Activated gamma-delta T cell (primary cell): ENCODE measurements at regions not wholly inside any gene's neighbourhood (a gene's known extent, or its start where the extent isn't known, plus 50 kb on each side); places are given as distances from the start of the nearest gene placed in this dataset.
"Not testable (repeated sequence)": the region's sequence is repeated elsewhere in the genome, so short reads cannot be mapped to it uniquely, and the experiment has no call there.

Experiments
- DNase-seq: peaks from one replicate; lab custom pipeline; 2025; lab: John Stamatoyannopoulos, UW

DNA sequence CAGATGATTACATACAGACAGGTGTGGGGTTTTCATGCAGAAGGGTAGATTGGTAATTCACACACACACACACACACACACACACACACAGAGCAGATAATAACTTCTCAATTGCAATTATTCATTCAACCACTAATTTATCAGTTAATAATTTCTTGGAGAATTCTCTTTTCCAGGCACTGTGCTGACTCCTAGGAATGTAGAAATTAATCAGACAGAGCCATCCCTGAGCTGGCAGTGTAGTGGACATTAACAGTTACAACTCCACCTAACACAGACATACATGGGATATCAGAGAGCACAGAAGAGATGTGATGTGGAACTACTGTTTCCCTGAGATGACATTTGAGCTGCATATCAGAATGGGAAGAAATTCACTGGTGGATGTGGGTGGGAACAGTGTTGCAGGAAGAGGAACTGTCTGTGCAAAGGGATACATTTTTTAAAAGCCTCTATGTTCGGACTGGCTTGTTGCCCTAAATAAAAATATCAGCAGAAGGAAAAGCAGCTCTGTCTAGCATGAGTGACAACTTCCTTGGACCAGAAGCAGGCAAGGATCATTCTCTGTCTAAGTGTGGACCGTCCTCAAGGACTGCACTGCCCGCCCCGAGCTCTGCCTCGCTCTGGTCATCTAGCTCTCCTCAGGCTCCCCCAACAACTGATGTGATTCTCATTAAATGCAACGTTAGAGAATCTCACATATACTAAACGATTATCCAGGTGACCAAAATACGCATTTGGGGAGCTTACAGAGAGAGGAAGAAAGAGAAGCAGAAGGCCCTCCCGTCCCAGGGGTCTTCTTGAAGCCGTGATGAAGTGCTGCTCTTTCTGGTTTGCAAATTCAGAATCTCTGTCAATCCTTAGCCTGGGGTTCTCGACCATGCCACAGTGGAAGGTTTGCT is 173.4 kb upstream of the TRIB2 start:
- no peak for DNase-seq

DNA sequence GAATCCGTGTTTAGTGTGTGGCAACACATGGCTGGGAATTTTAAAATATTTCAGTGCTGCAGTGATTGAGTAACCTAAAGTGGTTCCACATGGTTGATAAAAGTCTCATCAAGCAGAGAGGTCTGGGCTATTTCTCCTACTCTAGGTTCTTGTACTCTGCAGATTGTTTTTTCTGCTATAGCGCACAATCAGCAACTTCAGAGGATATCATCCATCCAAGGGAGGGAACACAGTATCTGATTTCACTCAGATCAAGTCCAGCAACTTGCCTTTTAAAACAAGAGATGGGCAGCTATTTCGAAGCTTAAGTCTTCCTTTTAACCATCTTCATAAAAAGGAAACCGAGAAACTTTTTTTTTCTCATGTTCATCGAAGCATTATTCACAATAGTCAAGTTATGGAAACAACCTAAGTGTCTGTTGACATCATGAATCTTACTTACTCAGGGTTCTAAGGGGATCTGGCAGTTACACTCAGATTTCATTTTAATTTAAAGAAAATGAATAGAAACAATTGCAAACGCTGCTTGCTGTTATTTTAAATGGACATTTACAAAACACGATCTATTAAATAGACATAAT is 172.7 kb upstream of the TRIB2 start:
- DNase-seq = no peak

DNA sequence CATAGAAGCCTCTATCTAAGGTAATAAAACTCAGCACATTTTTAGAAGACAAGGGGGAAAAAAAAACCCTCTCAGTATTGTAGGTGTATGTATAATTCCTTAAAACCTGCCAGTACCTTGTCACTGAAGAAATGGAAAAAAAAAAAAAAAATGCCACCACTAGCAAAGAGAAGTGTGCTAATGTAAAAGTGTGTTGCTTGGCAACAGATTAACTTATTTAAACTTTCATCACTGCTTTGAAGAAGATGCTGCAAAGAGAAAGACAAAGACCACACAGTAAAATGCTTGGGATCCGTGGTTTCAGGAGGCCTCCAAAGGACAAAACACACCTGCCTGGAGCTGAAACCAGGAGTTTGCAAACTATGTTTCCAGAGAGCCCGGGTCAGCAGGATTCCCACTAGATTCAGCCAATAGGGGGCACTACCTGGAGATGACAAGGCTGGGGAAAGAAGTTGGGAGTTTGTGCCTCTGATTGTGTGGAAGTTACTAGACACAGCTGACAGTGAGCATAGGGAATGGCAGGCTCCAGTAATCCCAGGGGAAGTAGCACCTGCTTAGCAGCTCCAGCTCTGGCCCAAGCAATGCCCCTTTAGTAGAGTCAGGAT is 169.1 kb upstream of the TRIB2 start:
- no peak for DNase-seq

DNA sequence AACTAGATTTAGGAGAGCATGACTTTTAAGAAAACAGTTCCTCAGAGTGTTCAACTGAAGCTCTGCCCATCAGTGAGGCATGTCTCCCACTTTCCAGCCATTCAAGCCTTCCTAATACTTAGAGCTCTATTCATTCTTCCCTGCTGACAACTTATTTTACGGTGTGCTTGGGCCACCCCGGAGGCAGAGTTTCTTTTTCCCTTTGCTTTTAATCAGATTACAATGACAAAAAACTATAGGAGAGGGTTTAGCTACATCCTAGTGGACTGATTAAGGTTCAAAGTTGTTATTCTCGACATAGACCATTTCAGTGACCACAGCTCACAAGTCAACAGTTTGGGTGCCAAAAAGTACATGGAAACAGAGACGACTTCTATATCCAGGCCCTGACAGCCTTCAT is 167.8 kb upstream of the TRIB2 start:
- no peak for DNase-seq

DNA sequence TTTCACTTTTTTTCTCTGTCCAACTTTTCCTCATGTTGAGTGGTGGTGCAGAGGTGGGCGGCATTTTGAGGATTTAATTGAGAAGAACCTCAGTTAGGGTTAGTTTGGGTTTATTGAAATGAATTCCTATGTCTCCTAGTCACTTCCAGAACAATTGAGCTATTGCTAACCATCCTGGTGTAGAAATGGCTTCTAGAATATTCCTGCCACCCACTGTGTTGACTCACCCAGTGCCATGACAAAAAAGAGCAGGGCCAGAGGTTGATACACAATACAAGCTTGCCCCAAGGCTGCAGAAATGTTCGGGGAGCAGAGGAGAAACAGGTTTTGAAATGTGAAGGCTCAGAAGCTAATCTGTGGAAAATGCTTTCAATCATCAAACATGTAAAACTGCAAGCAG is 167.1 kb upstream of the TRIB2 start:
- DNase-seq = no peak

DNA sequence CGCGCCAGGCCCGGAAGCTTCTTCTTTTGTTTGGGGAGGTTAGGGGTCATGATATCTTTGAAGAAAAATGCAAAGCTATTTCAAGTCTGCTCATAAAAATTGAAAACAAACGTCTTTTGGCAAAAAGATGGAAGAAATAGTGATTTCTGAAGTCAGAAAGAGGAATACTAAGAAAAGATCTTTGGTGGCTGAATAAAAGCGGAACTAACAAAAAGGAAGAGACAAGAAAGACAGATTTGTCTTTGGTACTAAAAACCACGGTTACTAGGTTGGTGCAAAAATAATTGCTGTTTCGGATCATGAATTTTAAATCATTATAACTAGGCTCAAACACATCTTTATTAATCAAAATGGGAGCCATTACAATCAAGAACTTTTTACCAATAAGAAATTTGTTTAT is 164.6 kb upstream of the TRIB2 start:
- no peak for DNase-seq

DNA sequence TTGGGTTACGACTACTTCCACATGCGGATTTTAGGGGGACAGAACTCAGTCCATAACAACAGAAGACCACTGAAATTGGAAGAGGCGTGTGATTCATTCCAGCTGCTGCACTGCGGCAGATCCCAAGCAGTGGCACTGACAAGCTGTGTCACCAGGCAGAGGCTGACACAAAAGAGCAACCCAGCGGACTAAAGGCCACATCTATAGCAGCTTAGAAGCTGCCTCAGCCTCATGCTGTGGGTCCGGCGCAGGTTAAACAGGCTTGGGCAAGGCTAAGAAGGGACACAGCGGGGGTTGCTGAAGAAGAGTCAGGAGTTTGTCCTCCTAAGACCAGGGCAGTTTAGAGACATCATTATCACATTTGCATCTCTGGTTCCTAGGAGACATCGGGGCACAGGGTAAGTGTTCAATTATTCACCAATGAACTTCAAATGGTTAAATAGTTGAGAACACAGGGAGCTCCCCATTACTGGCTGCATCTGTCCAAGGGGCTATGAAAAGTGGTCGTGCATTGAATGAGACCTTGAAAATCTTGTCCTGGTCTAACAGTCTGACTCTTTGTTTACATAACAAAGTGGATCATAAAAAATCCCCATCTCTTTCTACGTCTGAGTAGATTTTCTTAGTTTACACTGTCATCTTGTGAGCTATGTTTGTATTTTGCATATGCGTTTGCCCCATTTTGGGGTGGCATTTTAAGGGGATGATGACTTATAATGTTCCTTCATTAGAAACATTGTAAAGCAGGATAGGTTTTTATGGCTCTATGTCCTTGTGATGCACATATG is 162.3 kb upstream of the TRIB2 start:
- DNase-seq = no peak

DNA sequence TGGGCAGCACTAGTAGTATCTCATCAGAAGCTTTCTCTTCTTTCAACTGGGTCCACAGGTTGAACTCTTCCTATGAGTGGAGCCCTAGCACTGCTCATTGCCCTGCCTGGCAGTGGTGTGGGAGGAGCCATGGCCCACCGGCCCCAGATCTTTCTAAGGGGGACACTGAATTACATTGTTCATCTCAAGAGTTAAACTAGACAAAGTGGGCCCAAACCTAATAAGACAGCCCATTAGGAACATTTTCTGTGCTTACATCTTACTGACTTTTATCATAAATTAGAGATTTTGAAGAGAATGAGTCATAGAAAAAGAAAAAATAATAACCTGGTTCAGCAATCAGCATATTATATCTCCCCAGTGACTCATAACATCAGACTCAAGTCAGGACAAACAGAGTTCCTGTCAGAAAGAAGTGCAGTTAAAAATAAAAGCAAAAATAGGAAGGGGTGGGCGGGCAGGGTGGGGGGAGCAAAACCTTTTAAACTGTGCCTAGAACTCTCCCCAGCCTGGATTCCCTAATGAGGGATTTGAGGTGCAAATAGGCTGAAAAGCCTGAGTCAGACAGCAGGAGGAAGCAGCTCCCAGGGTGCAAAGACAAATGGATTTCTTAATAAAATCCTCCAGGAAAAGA is 161.6 kb upstream of the TRIB2 start:
- no peak for DNase-seq

DNA sequence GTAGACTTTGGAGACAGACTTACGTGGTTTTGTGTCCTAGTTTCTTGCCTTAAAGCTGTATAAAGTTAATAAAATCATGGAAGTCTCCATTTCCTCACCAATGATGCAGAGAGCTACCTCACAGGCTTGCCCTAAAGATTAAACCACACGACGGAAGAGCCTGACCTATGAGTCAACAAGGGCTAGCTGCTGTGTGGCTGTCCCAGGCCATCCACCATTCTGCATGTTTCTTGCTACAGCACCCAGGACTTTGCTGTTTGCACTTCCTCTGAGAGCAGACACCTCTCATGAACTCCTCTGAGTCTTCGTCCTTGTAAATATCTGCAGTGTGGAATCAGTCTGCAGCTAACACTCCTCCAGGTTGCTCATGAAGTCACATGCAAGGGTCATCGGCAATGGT is 160.0 kb upstream of the TRIB2 start:
- no peak for DNase-seq

DNA sequence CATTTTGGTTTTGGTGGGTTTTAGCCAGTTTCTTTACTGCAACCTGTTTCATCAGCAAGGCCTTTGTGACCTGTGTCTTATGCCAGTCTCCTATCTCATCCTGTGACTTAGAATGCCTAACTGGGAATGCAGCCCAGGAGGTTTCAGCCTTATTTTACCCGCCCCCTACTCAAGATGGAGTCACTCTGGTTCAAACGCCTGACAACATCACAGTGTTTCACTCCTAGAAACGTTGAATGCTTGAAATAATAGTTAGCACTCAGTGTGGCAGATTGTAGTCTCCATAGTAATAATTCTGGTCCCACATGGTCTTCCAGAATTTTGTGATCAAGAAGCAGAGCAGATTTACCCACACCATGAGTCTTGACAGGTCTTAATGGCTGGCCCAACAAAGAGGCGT is 159.0 kb upstream of the TRIB2 start:
- no peak for DNase-seq

DNA sequence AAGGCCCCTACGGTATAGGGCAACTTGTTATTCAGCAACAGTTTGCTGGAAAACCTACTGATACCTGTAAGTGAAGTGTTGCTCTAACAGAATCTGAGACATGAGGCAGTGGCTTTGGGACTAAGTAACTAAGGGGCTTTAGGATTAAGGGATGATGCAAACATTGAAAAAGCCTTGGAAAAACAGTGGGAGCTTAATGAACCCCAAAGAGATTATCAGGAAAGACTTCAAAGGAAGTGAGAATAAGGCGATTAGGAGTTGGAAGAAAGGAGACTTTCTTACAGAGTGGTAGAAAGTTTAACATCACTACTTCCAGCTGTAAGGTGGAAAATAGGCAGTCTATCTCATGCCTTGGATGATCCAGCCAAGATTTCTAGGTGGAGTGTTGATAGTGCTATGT is 158.2 kb upstream of the TRIB2 start:
- no peak for DNase-seq

DNA sequence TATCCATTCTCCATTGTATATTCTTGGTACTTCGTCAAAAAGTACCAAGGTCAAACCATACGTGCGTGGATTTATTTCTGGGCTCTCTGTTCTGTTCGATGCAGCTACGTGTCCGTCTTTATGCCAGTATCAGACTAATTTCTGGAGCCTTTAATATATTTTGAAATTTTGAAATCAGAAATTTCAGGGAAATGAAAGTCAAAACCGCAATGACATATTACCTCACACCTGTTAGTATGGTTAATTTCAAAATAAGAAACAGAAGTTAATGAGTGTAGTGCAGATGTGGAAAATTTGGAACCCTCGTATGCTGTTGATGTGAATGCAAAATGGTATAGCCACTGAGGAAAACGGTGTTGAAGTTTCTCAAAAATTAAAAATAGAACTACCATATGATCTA is 156.1 kb upstream of the TRIB2 start:
- DNase-seq = no peak

DNA sequence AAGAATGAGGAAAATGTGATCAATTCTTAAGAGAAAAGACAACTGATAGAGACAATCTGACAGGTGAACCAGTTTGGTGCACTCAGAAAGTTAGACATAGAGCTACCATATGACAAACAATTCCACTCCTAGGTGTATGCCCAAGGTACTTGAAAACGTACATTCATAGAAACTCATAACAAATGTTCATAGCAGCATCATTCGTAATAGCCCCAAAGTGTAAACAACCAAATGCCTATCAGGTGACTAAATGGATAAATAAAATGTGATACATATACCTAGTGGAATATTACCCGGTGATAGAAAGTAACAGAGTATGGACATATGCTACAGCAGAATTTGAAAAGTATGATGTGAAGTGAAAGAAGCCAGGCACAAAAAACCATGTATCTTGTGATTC is 149.3 kb upstream of the TRIB2 start:
- no peak for DNase-seq

DNA sequence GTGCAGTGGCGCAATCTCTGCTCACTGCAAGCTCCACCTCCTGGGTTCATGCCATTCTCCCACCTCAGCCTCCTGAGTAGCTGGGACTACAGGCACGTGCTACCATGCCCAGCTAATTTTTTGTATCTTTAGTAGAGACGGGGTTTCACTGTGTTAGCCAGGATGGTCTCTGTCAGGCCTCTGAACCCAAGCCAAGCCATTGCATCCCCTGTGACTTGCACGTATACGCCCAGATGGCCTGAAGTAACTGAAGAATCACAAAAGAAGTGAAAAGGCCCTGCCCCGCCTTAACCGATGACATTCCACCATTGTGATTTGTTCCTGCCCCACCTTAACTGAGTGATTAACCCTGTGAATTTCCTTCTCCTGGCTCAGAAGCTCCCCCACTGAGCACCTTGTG is 147.2 kb upstream of the TRIB2 start:
- not testable (repeated sequence) for DNase-seq

DNA sequence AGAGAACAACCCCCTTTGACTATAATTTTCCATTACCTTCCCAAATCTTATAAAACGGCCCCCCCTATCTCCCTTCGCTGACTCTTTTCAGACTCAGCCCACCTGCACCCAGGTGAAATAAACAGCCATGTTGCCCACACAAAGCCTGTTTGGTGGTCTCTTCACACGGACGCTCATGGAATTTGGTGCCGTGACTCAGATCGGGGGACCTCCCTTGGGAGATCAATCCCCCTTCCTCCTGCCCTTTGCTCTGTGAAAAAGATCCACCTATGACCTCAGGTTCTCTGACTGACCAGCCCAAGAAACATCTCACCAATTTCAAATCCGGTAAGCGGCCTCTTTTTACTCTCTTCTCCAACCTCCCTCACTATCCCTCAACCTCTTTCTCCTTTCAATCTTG is 146.8 kb upstream of the TRIB2 start:
- DNase-seq = not testable (repeated sequence)

DNA sequence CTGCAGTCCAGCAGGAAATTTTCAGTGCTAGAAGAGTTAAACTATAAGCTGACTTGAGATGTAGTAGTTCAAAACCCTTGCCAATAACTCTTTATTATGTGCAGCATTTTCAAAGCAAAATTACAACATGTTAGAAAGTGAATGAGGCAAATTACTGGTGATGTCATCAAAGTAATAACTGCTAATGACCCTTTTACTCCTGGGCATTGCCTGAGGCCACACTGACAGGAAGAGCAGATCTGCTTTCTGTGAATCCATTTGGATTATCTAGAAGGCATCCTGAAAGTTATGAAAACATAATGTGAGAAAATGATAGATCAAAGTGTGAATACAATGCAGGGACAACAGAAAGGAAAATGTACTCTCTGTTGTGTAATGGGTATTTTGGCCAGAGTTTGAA is 139.6 kb upstream of the TRIB2 start:
- DNase-seq = no peak

DNA sequence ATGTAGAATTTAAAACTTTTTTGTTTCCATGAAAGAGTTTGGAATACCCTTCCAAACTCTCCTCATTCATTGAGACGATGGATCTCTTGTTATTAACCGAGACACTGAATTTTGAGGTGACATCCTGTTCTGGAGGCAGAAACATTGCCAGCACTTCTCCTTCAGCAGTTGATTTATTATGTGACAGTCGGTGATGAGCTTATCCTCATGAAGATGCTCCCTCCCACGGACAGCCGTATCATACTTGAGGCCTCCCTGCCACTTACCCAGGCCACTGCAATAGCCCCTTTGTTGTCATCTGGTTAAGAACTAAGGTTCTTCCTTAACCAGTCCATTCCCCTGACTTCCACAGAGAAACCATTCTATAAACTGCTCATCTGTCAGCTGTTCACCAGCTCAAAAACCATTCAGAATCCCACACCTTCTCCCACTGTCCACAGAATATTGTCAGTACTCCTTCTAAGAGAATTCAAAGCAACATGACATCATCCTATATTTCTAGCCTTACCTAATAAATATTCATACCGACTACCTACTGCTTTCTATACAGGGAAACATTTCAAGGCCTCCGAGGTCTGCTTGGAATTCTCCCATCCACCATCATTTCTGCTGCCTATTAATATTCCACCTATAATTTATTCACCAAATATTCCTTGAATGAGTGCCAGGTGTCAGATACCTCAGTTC is 139.0 kb upstream of the TRIB2 start:
- DNase-seq = no peak

DNA sequence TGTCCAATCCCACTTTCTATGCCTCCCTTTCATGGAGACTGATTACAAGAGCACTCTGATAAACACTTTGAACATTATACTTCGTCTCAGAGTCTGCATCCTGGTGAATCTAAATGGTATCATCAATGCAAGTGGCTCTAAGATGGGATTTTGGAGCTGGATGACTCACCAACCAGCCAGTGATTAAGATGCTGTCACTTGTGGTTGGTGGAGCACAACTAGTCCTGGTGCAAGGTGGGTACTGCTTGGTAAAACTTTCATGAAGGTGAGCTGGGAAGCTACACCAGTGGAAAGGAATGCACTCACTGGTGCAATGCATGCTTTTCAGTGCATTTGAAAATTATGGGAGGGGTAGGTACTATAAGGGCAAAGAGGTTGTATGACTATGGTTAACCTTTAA is 137.7 kb upstream of the TRIB2 start:
- DNase-seq = no peak

DNA sequence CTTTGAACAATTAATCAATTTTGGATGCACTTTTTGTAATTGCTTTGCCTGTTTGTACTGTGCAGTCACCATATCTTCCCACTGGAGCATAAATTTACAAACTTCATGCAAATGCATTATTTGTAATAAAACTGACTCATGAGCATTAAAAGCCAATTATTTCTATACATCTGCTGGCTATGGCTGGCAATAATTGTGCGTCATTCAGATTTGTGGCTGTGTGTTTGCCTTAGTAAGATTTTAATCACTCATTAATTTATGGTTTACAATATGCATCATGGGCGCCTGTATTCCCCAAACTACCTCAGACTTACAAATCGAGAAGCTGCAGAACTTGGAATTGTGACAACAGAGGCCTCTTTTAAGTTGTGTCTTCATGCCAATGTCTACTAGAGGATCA is 132.4 kb upstream of the TRIB2 start:
- no peak for DNase-seq

DNA sequence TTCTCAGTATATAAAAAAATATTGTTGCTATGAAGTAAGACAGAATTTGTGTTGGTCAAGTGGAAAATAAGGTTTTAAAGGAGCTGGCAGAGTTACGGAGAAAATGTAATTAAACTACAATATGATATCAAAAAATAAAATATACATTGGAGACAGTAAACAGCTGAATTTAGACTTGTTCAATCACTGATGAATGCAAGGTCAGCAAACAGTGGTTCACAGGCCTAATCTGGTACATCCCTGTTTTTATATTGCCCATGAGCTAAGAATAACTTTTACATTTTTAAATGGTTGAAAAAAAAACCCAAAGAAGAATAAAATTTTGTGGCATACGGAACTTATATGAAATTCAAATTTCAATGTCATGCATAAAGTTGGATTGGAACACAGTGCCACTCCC is 131.0 kb upstream of the TRIB2 start:
- DNase-seq = no peak

DNA sequence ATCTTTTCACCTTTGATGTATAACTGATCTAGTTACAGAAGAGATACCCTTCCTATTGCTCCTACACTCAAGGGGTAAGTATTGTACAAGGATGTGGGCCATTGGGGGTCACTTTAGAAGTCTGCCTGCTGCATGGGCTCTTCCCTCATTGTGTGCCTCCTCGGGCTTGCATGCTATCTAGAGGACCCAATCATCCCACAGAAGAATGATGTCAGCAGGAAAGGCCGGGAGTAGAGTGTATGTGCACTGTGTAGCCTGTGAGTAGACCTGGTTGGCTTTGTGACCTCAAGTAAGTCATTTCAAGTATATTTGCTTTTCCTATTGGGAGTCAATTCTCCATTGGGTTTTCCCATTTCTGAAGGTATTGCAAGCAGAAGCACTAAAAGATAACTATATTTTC is 129.5 kb upstream of the TRIB2 start:
- DNase-seq = no peak
